H1 (cell line): ENCODE measurements at regions not wholly inside any gene's neighbourhood (a gene's known extent, or its start where the extent isn't known, plus 50 kb on each side); places are given as distances from the start of the nearest gene placed in this dataset.

ENCODE experiments used
- E2F6 ChIP-seq: IDR thresholded peaks from 2 replicates; pipeline ENCODE4 v1.6.1; 2012; ENCODE audit warnings: inconsistent platforms
- RAD21 ChIP-seq, 2 experiments: IDR thresholded peaks in 1 of 2; conservative IDR thresholded peaks in 1 of 2; 2 replicates each; pipeline ENCODE4 v1.6.1; 2011; ENCODE audit warnings: low read depth in 2 of 2, low read length in 2 of 2, improper control_type of control experiment in 1 of 2, inconsistent platforms in 1 of 2, mild to moderate bottlenecking in 1 of 2, moderate library complexity in 1 of 2
- TCF12 ChIP-seq: IDR thresholded peaks from 2 replicates; pipeline ENCODE4 v1.6.1; 2011; ENCODE audit warnings: low read depth, mild to moderate bottlenecking, low read length

GRCh38 chr2:139721411-139721995, 941.3 kb upstream of the NXPH2 start (continued):
- TF ChIP-seq RAD21 (IDR thresholded peaks at IDR 0.05 in 1 of 2, conservative IDR thresholded peaks at IDR 0.05 in 1 of 2; ENCODE audit: low read depth in 2 of 2, low read length in 2 of 2) (peak; percentile 8 to 10; a peak in 2 of 4 replicates), TCF12 (peak; percentile 88), E2F6 (no peak)
